IMR-90 (cell line): ENCODE measurements at regions not wholly inside any gene's neighbourhood (a gene's known extent, or its start where the extent isn't known, plus 50 kb on each side); places are given as distances from the start of the nearest gene placed in this dataset.

ENCODE experiments used
- ATAC-seq: fragments of 200-7000 bp; cut with Tn5 transposase; 2 replicates; pipeline ENCODE4 v1.9.1; 2020; ENCODE audit warnings: low read depth, mild to moderate bottlenecking, moderate library complexity
- BruUV-seq: library from RNA; stranded (reverse); fragments of 400-500 nt; replicated peaks from 2 replicates; lab custom pipeline; 2021; lab: Mats Ljungman, UMichigan
- CTCF ChIA-PET: fragments of 300-600 bp; formaldehyde crosslinking; extraction: SDS; loops from one replicate; lab custom pipeline; 2021; ENCODE audit warnings: antibody characterized with exemption; lab: Yijun Ruan, JAX
- POLR2A ChIA-PET: fragments of 300-600 bp; sonication (Branson Sonifier 250); formaldehyde crosslinking; loops from one replicate; lab custom pipeline; 2022; ENCODE audit warnings: antibody characterized with exemption; ENCODE audit not compliant: unreplicated experiment; lab: Charles Lee
- DNase-seq: peaks from one replicate; pipeline ENCODE4 v3.0.0; 2013
- H2AFZ ChIP-seq: replicated peaks from 2 replicates; pipeline ENCODE3; 2013; ENCODE audit warnings: low read length, mild to moderate bottlenecking; ENCODE audit not compliant: poor library complexity
- H2AK5ac ChIP-seq: 2 replicates; pipeline ENCODE4 v1.6.1; 2013; ENCODE audit warnings: low read depth, low read length, inconsistent platforms
- H2AK9ac ChIP-seq: replicated peaks from 2 replicates; pipeline ENCODE3; 2013; ENCODE audit warnings: mild to moderate bottlenecking, low read depth, low read length, moderate library complexity; ENCODE audit not compliant: poor library complexity
- H2BK120ac ChIP-seq: 2 replicates; pipeline ENCODE4 v1.6.1; 2013; ENCODE audit warnings: low read depth, low read length, inconsistent platforms
- H2BK15ac ChIP-seq: 3 replicates; pipeline ENCODE4 v1.6.1; 2013; ENCODE audit warnings: low read depth, low read length, inconsistent platforms
- H2BK20ac ChIP-seq: 2 replicates; pipeline ENCODE4 v1.6.1; 2013; ENCODE audit warnings: low read depth, mild to moderate bottlenecking, inconsistent platforms, low read length, moderate library complexity
- H2BK5ac ChIP-seq: 2 replicates; pipeline ENCODE4 v1.6.1; 2013; ENCODE audit warnings: mild to moderate bottlenecking, low read depth, low read length, inconsistent platforms; ENCODE audit not compliant: poor library complexity, severe bottlenecking
- H3K14ac ChIP-seq: replicated peaks from 2 replicates; pipeline ENCODE4 v1.6.1; 2013; ENCODE audit warnings: low read depth, low read length, inconsistent platforms
- H3K18ac ChIP-seq: 2 replicates; pipeline ENCODE4 v1.6.1; 2013; ENCODE audit warnings: low read depth, low read length, control low read depth
- H3K23ac ChIP-seq: 2 replicates; pipeline ENCODE4 v1.6.1; 2013; ENCODE audit warnings: low read depth, low read length, inconsistent platforms
- H3K27ac ChIP-seq: 2 replicates; pipeline ENCODE4 v1.5.1; 2013; ENCODE audit warnings: mild to moderate bottlenecking, control low read depth, low read length; ENCODE audit not compliant: insufficient read depth
- H3K27me3 ChIP-seq: 2 replicates; pipeline ENCODE4 v1.6.1; 2013; ENCODE audit warnings: low read length; ENCODE audit not compliant: control insufficient read depth, insufficient read depth
- H3K36me3 ChIP-seq: 2 replicates; pipeline ENCODE4 v1.6.1; 2013; ENCODE audit warnings: low read length, mixed read lengths; ENCODE audit not compliant: control insufficient read depth, insufficient read depth
- H3K4ac ChIP-seq: 2 replicates; pipeline ENCODE4 v1.6.1; 2013; ENCODE audit warnings: low read depth, low read length, inconsistent platforms
- H3K4me1 ChIP-seq: 2 replicates; pipeline ENCODE4 v1.6.1; 2013; ENCODE audit warnings: low read length, mixed read lengths; ENCODE audit not compliant: control insufficient read depth, insufficient read depth
- H3K4me2 ChIP-seq: 2 replicates; pipeline ENCODE4 v1.6.1; 2013; ENCODE audit warnings: low read depth, mild to moderate bottlenecking, control low read depth, low read length, moderate library complexity
- H3K4me3 ChIP-seq: 2 replicates; pipeline ENCODE4 v1.5.1; 2013; ENCODE audit warnings: low read depth, mild to moderate bottlenecking, control low read depth, low read length, moderate library complexity; ENCODE audit not compliant: insufficient read depth
- H3K56ac ChIP-seq: 2 replicates; pipeline ENCODE4 v1.6.1; 2013; ENCODE audit warnings: low read length, inconsistent platforms; ENCODE audit not compliant: insufficient read depth; ENCODE audit errors: extremely low read depth
- H3K79me1 ChIP-seq, 2 experiments: 2 replicates each; pipeline ENCODE4 v1.6.1; 2013; ENCODE audit warnings: low read length in 2 of 2, inconsistent platforms in 1 of 2, low read depth in 1 of 2
- H3K9ac ChIP-seq: 2 replicates; pipeline ENCODE4 v1.6.1; 2013; ENCODE audit warnings: low read depth, low read length, control low read depth
- H3K9me1 ChIP-seq: 2 replicates; pipeline ENCODE4 v1.6.1; 2013; ENCODE audit warnings: low read length, inconsistent platforms; ENCODE audit not compliant: insufficient read depth
- H3K9me3 ChIP-seq: 2 replicates; pipeline ENCODE4 v1.6.1; 2013; ENCODE audit warnings: low read length; ENCODE audit not compliant: control insufficient read depth, insufficient read depth
- H4K20me1 ChIP-seq: 2 replicates; pipeline ENCODE4 v1.6.1; 2013; ENCODE audit warnings: low read length, inconsistent platforms; ENCODE audit not compliant: insufficient read depth
- H4K5ac ChIP-seq: 2 replicates; pipeline ENCODE4 v1.6.1; 2013; ENCODE audit warnings: mild to moderate bottlenecking, low read depth, low read length, control low read depth
- H4K8ac ChIP-seq, 2 experiments: 2 replicates each; pipeline ENCODE4 v1.6.1; 2013; ENCODE audit warnings: low read depth in 2 of 2, low read length in 2 of 2, control low read depth in 1 of 2, inconsistent platforms in 1 of 2
- H4K91ac ChIP-seq: 2 replicates; pipeline ENCODE4 v1.6.1; 2013; ENCODE audit warnings: low read depth, low read length, inconsistent platforms; ENCODE audit not compliant: insufficient read depth
- BHLHE40 ChIP-seq: fragments of 150-350 bp; IDR thresholded peaks from 2 replicates; pipeline ENCODE4 v1.6.1; 2016; ENCODE audit warnings: mild to moderate bottlenecking, low read depth, low read length
- CEBPB ChIP-seq: IDR thresholded peaks from 2 replicates; pipeline ENCODE4 v1.6.1; 2012; ENCODE audit warnings: low read depth, low read length, improper control_type of control experiment
- CHD1 ChIP-seq: IDR thresholded peaks from 2 replicates; pipeline ENCODE4 v1.6.1; 2012; ENCODE audit warnings: low read depth, low read length, improper control_type of control experiment
- CTCF ChIP-seq: conservative IDR thresholded peaks from 2 replicates; pipeline ENCODE4 v1.5.1; 2012; ENCODE audit warnings: mild to moderate bottlenecking, low read depth, low read length, improper control_type of control experiment
- FOS ChIP-seq: fragments of 150-350 bp; IDR thresholded peaks from 2 replicates; pipeline ENCODE4 v1.6.1; 2016; ENCODE audit warnings: low read depth, low read length
- MAFK ChIP-seq: IDR thresholded peaks from 2 replicates; pipeline ENCODE4 v1.6.1; 2012; ENCODE audit warnings: low read depth, low read length, improper control_type of control experiment
- MAZ ChIP-seq: IDR thresholded peaks from 2 replicates; pipeline ENCODE4 v1.6.1; 2012; ENCODE audit warnings: low read depth, mild to moderate bottlenecking, low read length, improper control_type of control experiment, moderate library complexity, borderline replicate concordance
- MXI1 ChIP-seq: IDR thresholded peaks from 2 replicates; pipeline ENCODE4 v1.6.1; 2012; ENCODE audit warnings: low read depth, mild to moderate bottlenecking, low read length, moderate library complexity, borderline replicate concordance
- NFE2L2 ChIP-seq: fragments of 150-350 bp; IDR thresholded peaks from 2 replicates; pipeline ENCODE4 v1.6.1; 2016; ENCODE audit warnings: low read depth, mild to moderate bottlenecking, low read length
- POLR2A ChIP-seq: IDR thresholded peaks from 2 replicates; pipeline ENCODE4 v1.6.1; 2012; ENCODE audit warnings: mild to moderate bottlenecking, low read depth, low read length
- RAD21 ChIP-seq: IDR thresholded peaks from 2 replicates; pipeline ENCODE4 v1.6.1; 2012; ENCODE audit warnings: low read length, improper control_type of control experiment
- RCOR1 ChIP-seq: IDR thresholded peaks from 2 replicates; pipeline ENCODE4 v1.6.1; 2012; ENCODE audit warnings: mild to moderate bottlenecking, low read length, improper control_type of control experiment; ENCODE audit not compliant: insufficient replicate concordance
- RFX5 ChIP-seq: IDR thresholded peaks from 2 replicates; pipeline ENCODE4 v1.8.0; 2012; ENCODE audit warnings: low read depth, mild to moderate bottlenecking, low read length, moderate library complexity
- SMC3 ChIP-seq: fragments of 150-350 bp; IDR thresholded peaks from 2 replicates; pipeline ENCODE4 v1.6.1; 2016; ENCODE audit warnings: low read depth, mild to moderate bottlenecking, antibody characterized with exemption, low read length, moderate library complexity
- dilution Hi-C: fragments of 300-500 bp; cut with HindIII; formaldehyde crosslinking; loops from one replicate; pipeline ENCODE4 v1.14.3; 2018; ENCODE audit warnings: low sequenced_read_pairs; ENCODE audit not compliant: unreplicated experiment
- in situ Hi-C: fragments of 300-500 bp; cut with MboI; formaldehyde crosslinking; loops from 3 replicates; pipeline ENCODE4 v1.14.3; 2019; ENCODE audit warnings: low sequenced_read_pairs, inconsistent platforms, mixed read lengths
- intact Hi-C: fragments of 100-400 bp; cut with micrococcal nuclease; formaldehyde crosslinking; loops from 2 replicates; pipeline ENCODE4 v1.10.0; 2022
- TF ChIP-seq, protein P1 (sequence below): fragments of 150-350 bp; IDR thresholded peaks from 2 replicates; pipeline ENCODE4 v1.6.1; 2016; ENCODE audit warnings: low read depth, mild to moderate bottlenecking, low read length, moderate library complexity, borderline replicate concordance
- TF ChIP-seq, protein P2 (sequence below): fragments of 150-350 bp; IDR thresholded peaks from 2 replicates; pipeline ENCODE4 v1.6.1; 2017; ENCODE audit warnings: mild to moderate bottlenecking, antibody characterized with exemption, low read length, low read depth

- no peak overlapping the region for H3K9ac ChIP-seq
- 0 out of 4 replicates have a peak overlapping the region, but pooled peaks of 1 of the 2 experiments have one; percentile 21 for H4K8ac ChIP-seq
- in situ Hi-C loops (no loop called here), intact Hi-C loops (no loop called here), dilution Hi-C loops (no loop called here)
- no peak overlapping the region for H4K91ac ChIP-seq
- no peak overlapping the region for H3K23ac ChIP-seq
- H2AK5ac ChIP-seq = no peak overlapping the region
- ATAC-seq (peak; percentile 54), DNase-seq (peak; percentile 38)
- peak overlapping the region; percentile 18; the same call in 1 of the 2 replicates for H2BK120ac ChIP-seq
- H3K4me2 ChIP-seq = no peak overlapping the region; the same call in 1 of the 2 replicates
- H3K36me3 ChIP-seq = no peaks in the 10 kb centered on the region
- POLR2A ChIA-PET = interaction anchor here (0.6 kb wide), 1 partner anchor 12 kb away, joined by 4 read pairs; no protein-coding TSS in a partner anchor
- CTCF ChIA-PET = interaction anchor here (0.5 to 1.2 kb wide), 2 partner anchors 10 to 22 kb away, joined by 3 to 4 read pairs; no protein-coding TSS in a partner anchor
- no peaks in the 10 kb centered on the region; the same call in 1 of the 2 replicates for H3K9me3 ChIP-seq
- H2BK5ac ChIP-seq = peak overlapping the region; percentile 5
- H4K5ac ChIP-seq = no peak overlapping the region
- no peak overlapping the region for H2AFZ ChIP-seq
- no peak overlapping the region for H2BK20ac ChIP-seq
- no peaks in the 10 kb centered on the region for H3K79me1 ChIP-seq
- no peak overlapping the region for H3K4me3 ChIP-seq
- H3K27ac ChIP-seq = no peak overlapping the region
- no peaks in the 10 kb centered on the region; the same call in 1 of the 2 replicates for H3K9me1 ChIP-seq
- no peak overlapping the region for H2AK9ac ChIP-seq
- BruUV-seq = no TSS peak
- no peaks in the 10 kb centered on the region for H4K20me1 ChIP-seq
- TF ChIP-seq RFX5 (no peak), CEBPB (no peak), POLR2A (no peak), CTCF (no peak), MAZ (no peak), MAFK (no peak), RCOR1 (no peak), BHLHE40 (no peak), FOS (no peak), SMC3 (no peak), CHD1 (no peak), MXI1 (no peak), RAD21 (no peak), NFE2L2 (no peak)
- TF ChIP-seq, protein P1, sequence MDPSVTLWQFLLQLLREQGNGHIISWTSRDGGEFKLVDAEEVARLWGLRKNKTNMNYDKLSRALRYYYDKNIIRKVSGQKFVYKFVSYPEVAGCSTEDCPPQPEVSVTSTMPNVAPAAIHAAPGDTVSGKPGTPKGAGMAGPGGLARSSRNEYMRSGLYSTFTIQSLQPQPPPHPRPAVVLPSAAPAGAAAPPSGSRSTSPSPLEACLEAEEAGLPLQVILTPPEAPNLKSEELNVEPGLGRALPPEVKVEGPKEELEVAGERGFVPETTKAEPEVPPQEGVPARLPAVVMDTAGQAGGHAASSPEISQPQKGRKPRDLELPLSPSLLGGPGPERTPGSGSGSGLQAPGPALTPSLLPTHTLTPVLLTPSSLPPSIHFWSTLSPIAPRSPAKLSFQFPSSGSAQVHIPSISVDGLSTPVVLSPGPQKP = no peak
- TF ChIP-seq, protein P2, sequence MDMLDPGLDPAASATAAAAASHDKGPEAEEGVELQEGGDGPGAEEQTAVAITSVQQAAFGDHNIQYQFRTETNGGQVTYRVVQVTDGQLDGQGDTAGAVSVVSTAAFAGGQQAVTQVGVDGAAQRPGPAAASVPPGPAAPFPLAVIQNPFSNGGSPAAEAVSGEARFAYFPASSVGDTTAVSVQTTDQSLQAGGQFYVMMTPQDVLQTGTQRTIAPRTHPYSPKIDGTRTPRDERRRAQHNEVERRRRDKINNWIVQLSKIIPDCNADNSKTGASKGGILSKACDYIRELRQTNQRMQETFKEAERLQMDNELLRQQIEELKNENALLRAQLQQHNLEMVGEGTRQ = no peak
- H3K56ac ChIP-seq = 0 out of 2 replicates have a peak overlapping the region, but pooled peaks have one; percentile 1
- no peak overlapping the region; the same call in 1 of the 2 replicates for H3K4ac ChIP-seq
- 0 out of 3 replicates have a peak overlapping the region, but pooled peaks have one; percentile 41 for H2BK15ac ChIP-seq
- no peak overlapping the region for H3K14ac ChIP-seq
- no peak overlapping the region for H3K18ac ChIP-seq
- peaks cover 10% of the 10 kb centered on the region for H3K27me3 ChIP-seq
- H3K4me1 ChIP-seq = peaks cover 7% of the 10 kb centered on the region
Observed at GRCh38 chr9:14373336-14373666, 59.4 kb upstream of the NFIB start.
